H9 (cell line): ENCODE measurements at regions not wholly inside any gene's neighbourhood (a gene's known extent, or its start where the extent isn't known, plus 50 kb on each side); places are given as distances from the start of the nearest gene placed in this dataset.

Experiments used
- DNase-seq: peaks from one replicate; pipeline ENCODE4 v3.0.0-alpha.2; 2017
- H2AFZ ChIP-seq: one replicate; pipeline ENCODE4 v1.6.1; 2013; ENCODE audit warnings: mild to moderate bottlenecking, low read length, control low read depth, moderate library complexity
- H2AK5ac ChIP-seq: 2 replicates; pipeline ENCODE4 v1.6.1; 2013; ENCODE audit warnings: low read length, control low read depth, mixed read lengths; ENCODE audit not compliant: insufficient read length
- H2BK120ac ChIP-seq: one replicate; pipeline ENCODE4 v1.6.1; 2013; ENCODE audit warnings: low read depth, mild to moderate bottlenecking, low read length, control low read depth, inconsistent platforms; ENCODE audit not compliant: poor library complexity, severe bottlenecking
- H2BK12ac ChIP-seq: 2 replicates; pipeline ENCODE4 v1.6.1; 2013; ENCODE audit warnings: low read length, control low read depth, mixed read lengths, low read depth; ENCODE audit not compliant: insufficient read length
- H2BK15ac ChIP-seq: 2 replicates; pipeline ENCODE4 v1.6.1; 2013; ENCODE audit warnings: low read depth, low read length, control low read depth
- H2BK20ac ChIP-seq: one replicate; pipeline ENCODE4 v1.6.1; 2013; ENCODE audit warnings: low read depth, mild to moderate bottlenecking, low read length, control low read depth, inconsistent platforms; ENCODE audit not compliant: poor library complexity, severe bottlenecking
- H2BK5ac ChIP-seq: 2 replicates; pipeline ENCODE4 v1.6.1; 2013; ENCODE audit warnings: low read length, control low read depth, mixed read lengths; ENCODE audit not compliant: insufficient read length
- H3K14ac ChIP-seq: 2 replicates; pipeline ENCODE4 v1.6.1; 2013; ENCODE audit warnings: low read length, control low read depth; ENCODE audit not compliant: insufficient read depth
- H3K18ac ChIP-seq: 2 replicates; pipeline ENCODE4 v1.6.1; 2013; ENCODE audit warnings: low read depth, mild to moderate bottlenecking, mixed read lengths, low read length, control low read depth; ENCODE audit not compliant: insufficient read length
- H3K23ac ChIP-seq: 2 replicates; pipeline ENCODE4 v1.6.1; 2013; ENCODE audit warnings: low read length, control low read depth, mixed read lengths, low read depth; ENCODE audit not compliant: insufficient read length
- H3K23me2 ChIP-seq: 2 replicates; pipeline ENCODE4 v1.6.1; 2013; ENCODE audit warnings: low read depth, mild to moderate bottlenecking, mixed read lengths, low read length, control low read depth; ENCODE audit not compliant: insufficient read length, poor library complexity, severe bottlenecking
- H3K27ac ChIP-seq: 2 replicates; pipeline ENCODE4 v1.5.1; 2013; ENCODE audit warnings: low read length, control low read depth, mixed read lengths, low read depth; ENCODE audit not compliant: insufficient read length
- H3K27me3 ChIP-seq: 2 replicates; pipeline ENCODE4 v1.6.1; 2013; ENCODE audit warnings: low read length, control low read depth, inconsistent platforms; ENCODE audit not compliant: insufficient read depth
- H3K4ac ChIP-seq: 2 replicates; pipeline ENCODE4 v1.6.1; 2013; ENCODE audit warnings: low read depth, mild to moderate bottlenecking, control low read depth, inconsistent platforms, low read length, moderate library complexity
- H3K4me1 ChIP-seq: 2 replicates; pipeline ENCODE4 v1.6.1; 2013; ENCODE audit warnings: low read length, control low read depth, inconsistent platforms; ENCODE audit not compliant: insufficient read depth
- H3K4me2 ChIP-seq: 2 replicates; pipeline ENCODE4 v1.6.1; 2013; ENCODE audit warnings: low read length, control low read depth, mixed read lengths; ENCODE audit not compliant: insufficient read length, insufficient read depth
- H3K56ac ChIP-seq: 2 replicates; pipeline ENCODE4 v1.6.1; 2013; ENCODE audit warnings: low read depth, mild to moderate bottlenecking, mixed read lengths, low read length, control low read depth; ENCODE audit not compliant: insufficient read length
- H3K79me1 ChIP-seq: 2 replicates; pipeline ENCODE4 v1.6.1; 2013; ENCODE audit warnings: low read depth, mild to moderate bottlenecking, moderate library complexity, low read length, control low read depth, inconsistent platforms; ENCODE audit not compliant: insufficient read depth, poor library complexity, severe bottlenecking
- H3K79me2 ChIP-seq: 2 replicates; pipeline ENCODE4 v1.6.1; 2013; ENCODE audit warnings: low read length, control low read depth, inconsistent platforms; ENCODE audit not compliant: insufficient read depth
- H3K9ac ChIP-seq: 2 replicates; pipeline ENCODE4 v1.6.1; 2013; ENCODE audit warnings: low read length, control low read depth, mixed read lengths; ENCODE audit not compliant: insufficient read length; ENCODE audit errors: extremely low read depth
- H3K9me3 ChIP-seq: one replicate; pipeline ENCODE4 v1.6.1; 2013; ENCODE audit warnings: low read depth, low read length, inconsistent platforms; ENCODE audit not compliant: control insufficient read depth
- H3T11ph ChIP-seq: one replicate; pipeline ENCODE4 v1.6.1; 2013; ENCODE audit warnings: mild to moderate bottlenecking, low read length, control low read depth, inconsistent platforms
- H4K20me1 ChIP-seq: one replicate; pipeline ENCODE4 v1.6.1; 2013; ENCODE audit not compliant: control insufficient read depth, insufficient read length, insufficient read depth
- H4K5ac ChIP-seq: 2 replicates; pipeline ENCODE4 v1.6.1; 2013; ENCODE audit warnings: low read depth, mild to moderate bottlenecking, mixed read lengths, low read length, control low read depth; ENCODE audit not compliant: insufficient read length
- H4K8ac ChIP-seq: replicated peaks from 2 replicates; pipeline ENCODE4 v1.6.1; 2013; ENCODE audit warnings: low read length, control low read depth, mixed read lengths, low read depth; ENCODE audit not compliant: insufficient read length
- H4K91ac ChIP-seq: 2 replicates; pipeline ENCODE4 v1.6.1; 2013; ENCODE audit warnings: low read depth, mild to moderate bottlenecking, moderate library complexity, mixed read lengths, low read length, control low read depth; ENCODE audit not compliant: insufficient read length
- H3K27ac Mint-ChIP-seq, 3 experiments: 2 replicates in 2 of 3; 3 replicates in 1 of 3; pipeline ENCODE4 v1.8.0; 2020 to 2021; ENCODE audit warnings: mixed read lengths in 3 of 3, mild to moderate bottlenecking in 1 of 3, moderate library complexity in 1 of 3
- H3K27me3 Mint-ChIP-seq: 2 replicates; pipeline ENCODE4 v1.8.0; 2021; ENCODE audit warnings: low read depth, mild to moderate bottlenecking, moderate library complexity, mixed read lengths
- H3K36me3 Mint-ChIP-seq, 3 experiments: 2 replicates in 2 of 3; 3 replicates in 1 of 3; pipeline ENCODE4 v1.8.0; 2020 to 2021; ENCODE audit warnings: low read depth in 3 of 3, mixed read lengths in 3 of 3; ENCODE audit not compliant: insufficient read depth in 1 of 3
- H3K4me1 Mint-ChIP-seq, 2 experiments: 2 replicates each; pipeline ENCODE4 v1.8.0; 2020; ENCODE audit warnings: mixed read lengths in 2 of 2
- H3K4me3 Mint-ChIP-seq, 2 experiments: 2 replicates in 1 of 2; 3 replicates in 1 of 2; pipeline ENCODE4 v1.8.0; 2020 to 2021; ENCODE audit warnings: mild to moderate bottlenecking in 2 of 2, mixed read lengths in 2 of 2, moderate library complexity in 1 of 2
- H3K9me3 Mint-ChIP-seq, 2 experiments: 2 replicates in 1 of 2; 3 replicates in 1 of 2; pipeline ENCODE4 v1.8.0; 2020; ENCODE audit warnings: mild to moderate bottlenecking in 2 of 2, mixed read lengths in 2 of 2, moderate library complexity in 1 of 2
- CTCF ChIP-seq: fragments of 200-600 bp; sonication (generic); conservative IDR thresholded peaks from 3 replicates; pipeline ENCODE4 v1.8.0; 2021; ENCODE audit warnings: antibody characterized with exemption, mild to moderate bottlenecking
- WGBS: extraction: QIAGEN DNeasy Blood & Tissue Kit; methylation state at CpG from one replicate; pipeline ENCODE4 v1.1.7; 2013; ENCODE audit warnings: missing lambda C conversion rate, low lambda C conversion rate, mixed read lengths; ENCODE audit not compliant: insufficient read length; ENCODE audit errors: extremely low coverage; 5-methylcytosine and 5-hydroxymethylcytosine counted together

GRCh38 chr11:112589155-112589554, 328.5 kb upstream of the PLET1 start:
- Histone ChIP-seq H3K4me2 (no peak overlapping the region), H3K23ac (no peak overlapping the region), H4K8ac (no peak overlapping the region), H3K79me2 (no peaks in the 10 kb centered on the region), H3K56ac (no peak overlapping the region), H3K27me3 (no peaks in the 10 kb centered on the region), H4K5ac (no peak overlapping the region), H3K9ac (no peak overlapping the region), H2BK20ac (no peak overlapping the region), H3K4ac (no peak overlapping the region), H2BK15ac (no peak overlapping the region), H4K91ac (no peak overlapping the region), H3K23me2 (no peaks in the 10 kb centered on the region), H3K14ac (no peak overlapping the region), H3T11ph (no peak overlapping the region), H2BK12ac (no peak overlapping the region), H3K4me1 (peaks cover 3% of the 10 kb centered on the region), H2BK120ac (no peak overlapping the region), H2BK5ac (no peak overlapping the region), H2AK5ac (no peak overlapping the region), H3K79me1 (no peaks in the 10 kb centered on the region), H3K18ac (no peak overlapping the region), H2AFZ (no peak overlapping the region), H3K9me3 (no peaks in the 10 kb centered on the region), H3K27ac (no peak overlapping the region), H4K20me1 (no peaks in the 10 kb centered on the region)
- H3K27ac Mint-ChIP-seq: no peak overlapping the region
- H3K36me3 Mint-ChIP-seq: peaks cover 0 to under 1% (median 0%) of the 10 kb centered on the region in 3 experiments; a peak in 2 of 7 replicates
- no peak overlapping the region for H3K4me3 Mint-ChIP-seq
- no peak for DNase-seq
- no CpG with 5 or more reads among the region's 3 CpGs for WGBS
- H3K4me1 Mint-ChIP-seq: peaks cover 37 to 40% of the 10 kb centered on the region in 2 experiments
- no peaks in the 10 kb centered on the region; the same call in 1 of the 2 replicates for H3K27me3 Mint-ChIP-seq
- TF ChIP-seq CTCF: no peak
- no peaks in the 10 kb centered on the region; a peak in 1 of 5 replicates for H3K9me3 Mint-ChIP-seq
